ENCODE measurements at regions not wholly inside any gene's neighbourhood (a gene's known extent, or its start where the extent isn't known, plus 50 kb on each side); places are given as distances from the start of the nearest gene placed in this dataset.

DNA sequence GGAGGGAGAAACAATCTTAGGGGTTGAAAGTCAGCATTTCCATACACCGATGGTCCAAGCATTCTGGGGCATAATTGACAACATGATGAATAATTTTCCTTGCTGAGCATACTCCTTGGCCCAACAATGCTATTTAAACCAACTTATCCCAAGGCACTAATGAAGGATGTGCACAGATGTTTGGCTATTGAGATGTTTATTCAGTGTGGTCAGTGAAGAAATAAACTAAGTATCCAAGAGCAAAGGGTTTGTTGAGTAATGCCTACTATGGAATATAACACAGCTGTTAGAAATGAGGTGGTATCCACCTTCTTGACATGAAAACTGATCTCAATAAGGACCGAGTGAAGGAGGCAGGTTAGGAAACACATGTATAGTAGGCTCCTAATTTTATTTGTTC, 53.9 kb upstream of the RAB6D start:
- TF ChIP-seq, protein P1, sequence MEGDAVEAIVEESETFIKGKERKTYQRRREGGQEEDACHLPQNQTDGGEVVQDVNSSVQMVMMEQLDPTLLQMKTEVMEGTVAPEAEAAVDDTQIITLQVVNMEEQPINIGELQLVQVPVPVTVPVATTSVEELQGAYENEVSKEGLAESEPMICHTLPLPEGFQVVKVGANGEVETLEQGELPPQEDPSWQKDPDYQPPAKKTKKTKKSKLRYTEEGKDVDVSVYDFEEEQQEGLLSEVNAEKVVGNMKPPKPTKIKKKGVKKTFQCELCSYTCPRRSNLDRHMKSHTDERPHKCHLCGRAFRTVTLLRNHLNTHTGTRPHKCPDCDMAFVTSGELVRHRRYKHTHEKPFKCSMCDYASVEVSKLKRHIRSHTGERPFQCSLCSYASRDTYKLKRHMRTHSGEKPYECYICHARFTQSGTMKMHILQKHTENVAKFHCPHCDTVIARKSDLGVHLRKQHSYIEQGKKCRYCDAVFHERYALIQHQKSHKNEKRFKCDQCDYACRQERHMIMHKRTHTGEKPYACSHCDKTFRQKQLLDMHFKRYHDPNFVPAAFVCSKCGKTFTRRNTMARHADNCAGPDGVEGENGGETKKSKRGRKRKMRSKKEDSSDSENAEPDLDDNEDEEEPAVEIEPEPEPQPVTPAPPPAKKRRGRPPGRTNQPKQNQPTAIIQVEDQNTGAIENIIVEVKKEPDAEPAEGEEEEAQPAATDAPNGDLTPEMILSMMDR (IDR thresholded peaks at IDR 0.05; ENCODE audit: low read depth, low read length), result no peak
- TF ChIP-seq EZH2phosphoT487 (IDR thresholded peaks at IDR 0.05; ENCODE audit: low read depth), result no peak

Measured in OCI-LY3 (cell line).